ENCODE measurements at regions not wholly inside any gene's neighbourhood (a gene's known extent, or its start where the extent isn't known, plus 50 kb on each side); places are given as distances from the start of the nearest gene placed in this dataset.

GRCh38 chr5:176181271-176181855 lies 56.9 kb upstream of the SIMC1 start:
- DNase-seq, result no peak

- DNase-seq, result no peak
These were observed 54.7 kb upstream of the SIMC1 start for GRCh38 chr5:176183321-176184074.

- no peak for DNase-seq
These were observed 53.6 kb upstream of the SIMC1 start for GRCh38 chr5:176184608-176185132.

GRCh38 chr5:176185133-176185733 lies 53.0 kb upstream of the SIMC1 start:
- DNase-seq, result no peak

DNA sequence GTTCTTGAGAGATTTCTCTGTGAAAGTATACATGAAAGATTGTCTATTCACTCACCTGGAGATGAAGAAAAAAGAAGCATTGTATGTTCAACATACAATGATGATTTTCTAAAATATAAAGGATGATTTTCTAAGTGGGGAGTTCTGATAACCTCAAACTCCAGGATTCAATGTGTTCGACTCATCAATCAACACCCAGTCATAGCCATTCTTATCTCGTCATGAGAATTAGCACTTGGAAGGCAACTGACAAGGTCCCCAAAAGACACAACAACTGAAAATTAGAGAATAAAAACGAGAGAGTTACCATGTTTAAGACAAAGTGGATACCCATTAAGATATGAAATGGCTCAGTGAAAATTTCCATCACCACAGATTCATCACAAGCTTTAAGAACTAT lies 52.1 kb upstream of the SIMC1 start:
- no peak for DNase-seq

DNA sequence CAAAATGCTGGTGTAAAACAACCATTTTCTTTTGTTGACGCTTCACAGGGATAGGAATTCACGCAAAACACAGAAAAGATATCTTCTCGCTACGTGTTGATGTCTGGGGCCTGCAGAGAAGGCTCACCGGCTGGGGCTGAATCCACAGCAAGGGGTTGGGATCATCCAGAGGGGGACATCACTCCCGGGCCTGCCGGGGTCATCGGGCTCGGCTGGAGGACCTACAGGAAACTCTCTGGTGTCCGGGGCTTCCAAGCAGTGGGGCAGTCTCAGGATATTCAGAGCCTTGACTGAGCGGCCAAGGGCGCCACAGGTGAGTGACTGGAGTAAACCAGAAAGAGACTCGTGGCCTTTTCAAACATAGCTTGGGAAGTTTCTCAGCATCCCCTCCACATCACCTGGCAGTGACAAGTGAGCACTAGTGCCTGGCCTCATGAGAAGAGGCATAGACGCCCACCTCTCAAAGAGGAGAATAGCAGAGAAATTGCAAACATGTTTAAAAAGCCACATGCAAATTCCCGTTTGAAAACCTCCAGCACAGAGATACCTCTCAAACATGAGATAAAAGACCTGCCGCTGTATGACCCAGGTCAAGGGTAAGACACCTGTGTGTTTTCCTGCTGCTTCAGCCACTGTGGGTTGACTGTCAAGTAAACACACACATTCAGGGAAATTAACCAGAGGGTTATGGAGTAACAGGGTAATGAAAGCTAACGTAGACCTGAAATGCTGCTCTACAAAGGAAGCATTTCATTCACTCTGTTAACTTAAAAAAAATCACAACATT lies 50.8 kb upstream of the SIMC1 start:
- DNase-seq, result no peak

GRCh38 chr5:176188085-176188484 lies 50.1 kb upstream of the SIMC1 start:
- DNase-seq, result no peak
